ENCODE measurements at regions not wholly inside any gene's neighbourhood (a gene's known extent, or its start where the extent isn't known, plus 50 kb on each side); places are given as distances from the start of the nearest gene placed in this dataset.
"Not testable (repeated sequence)": the region's sequence is repeated elsewhere in the genome, so short reads cannot be mapped to it uniquely, and the experiment has no call there.

GRCh38 chr2:111338474-111338873, 217.8 kb downstream of the BCL2L11 start:
- not testable (repeated sequence) for TF ChIP-seq CTCF (conservative IDR thresholded peaks at IDR 0.05 in 1 of 2, IDR thresholded peaks at IDR 0.05 in 1 of 2; ENCODE audit: low read depth in 1 of 2, low read length in 2 of 2); EZH2 (IDR thresholded peaks at IDR 0.05; ENCODE audit: low read length, missing control alignments)
